ENCODE measurements at regions not wholly inside any gene's neighbourhood (a gene's known extent, or its start where the extent isn't known, plus 50 kb on each side); places are given as distances from the start of the nearest gene placed in this dataset.

DNA sequence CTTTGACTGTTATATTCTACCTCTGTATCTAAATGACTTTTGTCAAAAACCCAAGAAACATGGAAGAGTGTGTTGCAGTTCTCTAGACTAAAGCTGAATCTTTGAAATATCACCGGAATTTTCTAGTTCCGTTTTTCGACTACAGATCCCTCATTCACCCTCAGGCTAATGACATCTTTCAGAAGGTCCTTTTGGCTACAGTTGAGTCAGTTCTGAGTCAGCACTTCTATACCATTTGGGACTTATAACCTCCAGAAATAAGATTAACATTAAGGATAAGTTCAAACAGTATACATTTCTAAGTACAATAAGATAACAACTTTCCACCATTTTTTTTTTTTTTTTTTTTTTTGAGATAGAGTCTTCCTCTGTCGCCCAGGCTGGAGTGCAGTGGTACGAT, 331.0 kb upstream of the CPXCR1 start:
- Histone ChIP-seq H3K4me3 (ENCODE audit: low read depth, low read length, poor library complexity, severe bottlenecking) (no peak overlapping the region), H3F3A (ENCODE audit: insufficient read depth, low read length) (no peaks in the 10 kb centered on the region), H3K9ac (ENCODE audit: low read length) (no peak overlapping the region), H3K4me2 (ENCODE audit: low read length) (no peak overlapping the region), H3K9me3 (ENCODE audit: low read length) (no peaks in the 10 kb centered on the region), H3K27me3 (ENCODE audit: insufficient read depth, low read length) (no peaks in the 10 kb centered on the region), H4K20me1 (ENCODE audit: insufficient read depth, low read length) (no peaks in the 10 kb centered on the region), H3K79me2 (ENCODE audit: insufficient read depth, low read length) (no peaks in the 10 kb centered on the region), H2AFZ (ENCODE audit: low read length) (no peak overlapping the region), H3K4me1 (ENCODE audit: insufficient read depth, low read length, severe bottlenecking) (no peaks in the 10 kb centered on the region), H3K27ac (ENCODE audit: low read depth, low read length, poor library complexity, severe bottlenecking) (no peak overlapping the region), H3K36me3 (ENCODE audit: insufficient read depth, low read length) (no peaks in the 10 kb centered on the region), H3K9me2 (ENCODE audit: low read depth, low read length) (no peaks in the 10 kb centered on the region)
- no peak for TF ChIP-seq EZH2 (IDR thresholded peaks at IDR 0.05; ENCODE audit: borderline replicate concordance, low read length)
- TF ChIP-seq, protein P1, sequence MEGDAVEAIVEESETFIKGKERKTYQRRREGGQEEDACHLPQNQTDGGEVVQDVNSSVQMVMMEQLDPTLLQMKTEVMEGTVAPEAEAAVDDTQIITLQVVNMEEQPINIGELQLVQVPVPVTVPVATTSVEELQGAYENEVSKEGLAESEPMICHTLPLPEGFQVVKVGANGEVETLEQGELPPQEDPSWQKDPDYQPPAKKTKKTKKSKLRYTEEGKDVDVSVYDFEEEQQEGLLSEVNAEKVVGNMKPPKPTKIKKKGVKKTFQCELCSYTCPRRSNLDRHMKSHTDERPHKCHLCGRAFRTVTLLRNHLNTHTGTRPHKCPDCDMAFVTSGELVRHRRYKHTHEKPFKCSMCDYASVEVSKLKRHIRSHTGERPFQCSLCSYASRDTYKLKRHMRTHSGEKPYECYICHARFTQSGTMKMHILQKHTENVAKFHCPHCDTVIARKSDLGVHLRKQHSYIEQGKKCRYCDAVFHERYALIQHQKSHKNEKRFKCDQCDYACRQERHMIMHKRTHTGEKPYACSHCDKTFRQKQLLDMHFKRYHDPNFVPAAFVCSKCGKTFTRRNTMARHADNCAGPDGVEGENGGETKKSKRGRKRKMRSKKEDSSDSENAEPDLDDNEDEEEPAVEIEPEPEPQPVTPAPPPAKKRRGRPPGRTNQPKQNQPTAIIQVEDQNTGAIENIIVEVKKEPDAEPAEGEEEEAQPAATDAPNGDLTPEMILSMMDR (IDR thresholded peaks at IDR 0.05; ENCODE audit: low read length), result no peak

DNA sequence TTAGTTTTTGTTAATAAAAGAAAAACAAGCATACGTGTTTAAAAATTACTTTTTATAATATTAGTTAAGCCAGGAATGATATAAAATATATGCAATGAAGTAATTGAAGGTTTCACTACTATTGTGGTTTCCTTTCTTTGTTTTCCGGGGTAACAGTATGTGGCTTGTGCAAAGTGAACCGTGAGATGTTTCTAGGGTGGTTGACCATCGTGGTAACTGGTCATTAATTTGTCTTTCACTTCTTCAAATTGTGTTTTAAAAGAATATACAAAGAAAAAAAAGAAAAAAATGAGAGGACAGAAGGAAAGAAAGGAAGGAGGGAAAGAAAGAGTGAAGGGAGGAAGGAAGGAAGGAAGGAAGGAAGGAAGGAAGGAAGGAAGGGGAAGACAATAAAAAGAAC, 330.1 kb upstream of the CPXCR1 start:
- Histone ChIP-seq H3K27ac (ENCODE audit: low read depth, low read length, poor library complexity, severe bottlenecking) (no peak overlapping the region), H3K36me3 (ENCODE audit: insufficient read depth, low read length) (no peaks in the 10 kb centered on the region), H3K27me3 (ENCODE audit: insufficient read depth, low read length) (no peaks in the 10 kb centered on the region), H3F3A (ENCODE audit: insufficient read depth, low read length) (no peaks in the 10 kb centered on the region), H3K9me2 (ENCODE audit: low read depth, low read length) (no peaks in the 10 kb centered on the region), H3K9ac (ENCODE audit: low read length) (no peak overlapping the region), H3K4me2 (ENCODE audit: low read length) (no peak overlapping the region), H2AFZ (ENCODE audit: low read length) (no peak overlapping the region), H3K4me1 (ENCODE audit: insufficient read depth, low read length, severe bottlenecking) (no peaks in the 10 kb centered on the region), H3K79me2 (ENCODE audit: insufficient read depth, low read length) (no peaks in the 10 kb centered on the region), H3K4me3 (ENCODE audit: low read depth, low read length, poor library complexity, severe bottlenecking) (no peak overlapping the region), H3K9me3 (ENCODE audit: low read length) (no peaks in the 10 kb centered on the region), H4K20me1 (ENCODE audit: insufficient read depth, low read length) (no peaks in the 10 kb centered on the region)
- TF ChIP-seq, protein P1 (IDR thresholded peaks at IDR 0.05; ENCODE audit: low read length), result no peak
- no peak for TF ChIP-seq EZH2 (IDR thresholded peaks at IDR 0.05; ENCODE audit: borderline replicate concordance, low read length)

DNA sequence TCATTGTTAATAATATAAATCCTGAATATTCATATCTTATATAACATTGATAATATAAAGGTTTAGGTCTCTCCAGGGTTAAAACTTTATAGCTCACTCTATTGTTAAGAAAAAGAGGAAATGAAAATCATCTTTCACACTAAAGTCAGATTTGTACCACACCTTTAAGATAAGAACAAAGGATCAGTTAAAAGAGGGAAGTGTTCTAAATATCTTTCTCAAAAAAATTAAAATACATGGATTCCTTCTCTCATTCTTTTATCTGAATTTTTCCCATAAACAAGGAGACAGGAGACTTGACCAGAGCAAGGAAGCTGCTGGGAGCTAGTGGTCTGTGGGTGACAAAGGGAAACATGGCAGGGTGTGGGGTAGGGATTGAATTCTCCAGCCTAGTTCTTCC, 323.0 kb upstream of the CPXCR1 start:
- no peaks in the 10 kb centered on the region for H3K27me3 ChIP-seq (ENCODE audit: insufficient read depth, low read length)
- H3K4me3 ChIP-seq (ENCODE audit: low read depth, low read length, poor library complexity, severe bottlenecking), result no peak overlapping the region
- TF ChIP-seq, protein P1 (IDR thresholded peaks at IDR 0.05; ENCODE audit: low read length), result no peak
- H3K27ac ChIP-seq (ENCODE audit: low read depth, low read length, poor library complexity, severe bottlenecking), result no peak overlapping the region
- H3K4me2 ChIP-seq (ENCODE audit: low read length), result no peak overlapping the region
- no peaks in the 10 kb centered on the region for H3K36me3 ChIP-seq (ENCODE audit: insufficient read depth, low read length)
- no peaks in the 10 kb centered on the region for H3K9me3 ChIP-seq (ENCODE audit: low read length)
- H3K9me2 ChIP-seq (ENCODE audit: low read depth, low read length), result no peaks in the 10 kb centered on the region
- H3F3A ChIP-seq (ENCODE audit: insufficient read depth, low read length), result no peaks in the 10 kb centered on the region
- H3K79me2 ChIP-seq (ENCODE audit: insufficient read depth, low read length), result no peaks in the 10 kb centered on the region
- H4K20me1 ChIP-seq (ENCODE audit: insufficient read depth, low read length), result no peaks in the 10 kb centered on the region
- H2AFZ ChIP-seq (ENCODE audit: low read length), result no peak overlapping the region
- no peak overlapping the region for H3K9ac ChIP-seq (ENCODE audit: low read length)
- no peaks in the 10 kb centered on the region for H3K4me1 ChIP-seq (ENCODE audit: insufficient read depth, low read length, severe bottlenecking)
